ENCODE measurements at regions not wholly inside any gene's neighbourhood (a gene's known extent, or its start where the extent isn't known, plus 50 kb on each side); places are given as distances from the start of the nearest gene placed in this dataset.

DNA sequence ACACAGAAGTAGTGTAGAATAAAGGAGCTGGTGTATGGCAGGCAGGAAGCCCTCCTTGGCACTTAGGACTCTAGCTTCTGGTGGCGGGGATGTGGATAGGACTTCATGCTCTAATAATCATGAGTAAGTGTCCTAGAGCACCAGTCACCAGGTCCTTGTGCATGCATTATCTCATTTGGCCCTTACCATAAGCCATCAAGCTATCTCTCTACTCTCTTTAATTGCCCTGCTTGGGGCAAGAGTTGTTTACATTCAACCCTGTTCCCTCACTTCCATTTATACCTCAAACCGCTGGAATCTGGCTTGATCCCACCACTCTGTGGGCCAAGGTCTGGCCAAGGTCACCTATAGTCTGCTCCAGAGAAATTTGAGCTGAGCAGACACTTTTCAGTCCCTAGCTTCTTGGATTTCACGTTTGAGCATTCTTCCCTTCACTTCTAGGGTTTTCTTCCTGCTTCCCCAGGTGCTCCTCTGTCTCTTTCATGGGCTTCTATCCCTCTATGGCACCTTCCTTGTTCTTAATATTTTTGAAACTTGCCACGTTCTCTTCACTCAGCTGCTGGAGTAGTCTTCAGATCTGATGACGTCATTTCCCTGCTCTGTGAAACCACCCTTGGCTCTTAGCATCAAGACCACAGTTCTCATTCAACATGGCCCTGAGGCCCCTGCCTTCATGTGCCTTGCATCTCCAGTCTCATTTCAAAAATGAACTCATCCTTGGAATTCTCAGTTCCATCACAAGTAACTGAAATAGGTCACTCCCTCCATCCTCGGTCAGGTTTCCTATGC is 94.9 kb upstream of the GATA6 start:
- no peak for DNase-seq

- no peak for DNase-seq
These were observed 89.4 kb upstream of the GATA6 start for GRCh38 chr18:22080035-22080434.

DNA sequence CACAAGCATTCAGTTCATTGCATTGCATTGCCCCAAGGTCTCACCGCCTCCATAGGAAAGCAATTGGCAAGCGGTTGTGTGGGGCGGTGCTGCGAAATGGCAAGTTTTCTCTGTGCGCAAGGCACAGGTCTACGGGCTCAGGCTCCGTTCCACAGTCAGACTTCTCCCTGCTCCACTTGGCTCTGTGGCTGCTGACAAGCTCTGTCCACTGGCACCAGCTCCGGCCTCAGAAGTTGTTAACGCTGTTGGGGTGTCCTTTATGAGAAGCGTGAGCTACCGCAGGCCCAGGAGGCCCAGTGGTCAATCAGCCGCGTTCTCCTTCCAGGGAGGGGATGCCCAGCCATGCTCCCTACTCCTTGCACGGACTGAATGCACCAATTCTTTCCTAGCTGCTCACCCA is 87.0 kb upstream of the GATA6 start:
- DNase-seq: no peak

DNA sequence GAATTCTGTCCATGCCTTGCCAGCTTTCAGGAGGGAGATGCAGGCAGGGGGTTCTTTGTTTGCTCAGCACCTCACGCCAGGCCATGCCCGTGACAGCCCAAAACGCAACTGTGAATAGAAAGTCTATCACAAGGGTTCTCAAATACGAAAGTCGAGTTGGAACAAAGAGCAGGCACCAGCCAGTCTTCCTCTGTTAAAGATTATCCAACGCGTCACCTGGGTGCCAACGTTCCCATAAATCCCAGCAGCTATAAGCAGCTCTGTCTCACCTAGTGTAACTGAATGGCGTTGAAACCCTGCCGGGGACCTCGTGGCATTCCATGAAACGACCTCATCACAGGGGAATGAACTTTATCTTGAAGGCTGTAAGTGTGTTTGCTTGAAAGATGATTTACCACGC is 84.8 kb upstream of the GATA6 start:
- no peak for DNase-seq

DNA sequence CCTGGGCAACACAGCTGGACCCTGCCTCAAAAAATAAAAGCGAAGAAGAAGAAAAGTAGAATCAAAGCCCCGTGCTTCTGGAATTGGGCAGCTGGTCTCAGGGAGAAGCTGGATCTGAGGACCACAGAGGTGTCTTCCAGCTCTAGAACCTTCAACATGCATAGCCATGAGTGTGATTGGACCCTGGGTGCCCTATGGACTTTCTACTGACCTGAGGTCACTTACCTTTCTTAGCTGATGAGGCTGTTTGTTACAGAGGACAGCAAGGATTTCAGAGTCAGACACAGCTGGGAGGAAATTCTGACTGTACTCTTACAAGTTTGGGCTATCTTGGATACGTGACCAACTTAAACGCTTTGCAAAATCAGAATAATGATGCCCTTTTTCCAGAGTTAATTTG is 82.4 kb upstream of the GATA6 start:
- no peak for DNase-seq

- no peak for DNase-seq
These were observed 81.4 kb upstream of the GATA6 start for GRCh38 chr18:22088029-22088428.

- no peak for DNase-seq
These were observed 80.3 kb upstream of the GATA6 start for GRCh38 chr18:22088996-22089640.

DNA sequence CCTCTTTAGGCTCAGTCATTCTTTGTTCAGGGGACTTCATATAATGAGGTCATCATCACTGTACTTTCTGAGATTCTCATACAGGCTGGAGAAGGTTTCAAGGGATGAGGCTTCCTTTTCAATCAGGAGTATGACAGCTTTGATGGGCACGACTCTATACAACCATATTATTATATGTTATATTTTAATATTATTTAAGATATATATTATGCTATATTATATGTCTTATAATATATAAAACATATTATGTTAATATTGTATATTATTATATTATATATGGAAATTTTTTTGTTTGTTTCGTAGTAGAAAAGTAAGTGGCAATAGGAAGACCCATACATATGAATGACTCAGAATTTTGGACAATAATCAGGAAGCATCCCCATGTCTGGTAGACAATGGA is 78.0 kb upstream of the GATA6 start:
- DNase-seq: no peak

GRCh38 chr18:22093731-22094357 is 75.5 kb upstream of the GATA6 start:
- DNase-seq: no peak

GRCh38 chr18:22094358-22094734 is 75.0 kb upstream of the GATA6 start:
- no peak for DNase-seq

DNA sequence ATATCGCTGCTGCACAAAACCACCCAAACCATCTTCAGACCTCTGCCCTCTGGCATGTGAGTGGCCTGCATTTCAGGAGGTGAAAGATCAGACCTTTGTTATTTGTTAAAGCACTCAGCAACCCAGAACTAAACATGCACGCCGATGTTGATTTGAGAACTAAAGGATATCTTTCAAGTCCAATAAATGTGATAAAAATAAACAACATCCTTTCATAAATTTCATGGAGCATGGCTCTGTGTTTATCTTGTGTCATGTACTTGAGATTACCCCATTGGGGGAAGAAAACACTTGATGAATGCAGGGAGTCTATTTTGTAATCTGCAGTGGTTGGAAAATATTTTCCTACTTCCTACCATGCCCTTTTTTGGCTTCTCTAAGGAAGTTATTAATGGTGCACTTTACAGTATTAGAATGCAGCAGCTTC is 70.8 kb upstream of the GATA6 start:
- DNase-seq: no peak

GRCh38 chr18:22099925-22100324 is 69.5 kb upstream of the GATA6 start:
- DNase-seq: no peak

DNA sequence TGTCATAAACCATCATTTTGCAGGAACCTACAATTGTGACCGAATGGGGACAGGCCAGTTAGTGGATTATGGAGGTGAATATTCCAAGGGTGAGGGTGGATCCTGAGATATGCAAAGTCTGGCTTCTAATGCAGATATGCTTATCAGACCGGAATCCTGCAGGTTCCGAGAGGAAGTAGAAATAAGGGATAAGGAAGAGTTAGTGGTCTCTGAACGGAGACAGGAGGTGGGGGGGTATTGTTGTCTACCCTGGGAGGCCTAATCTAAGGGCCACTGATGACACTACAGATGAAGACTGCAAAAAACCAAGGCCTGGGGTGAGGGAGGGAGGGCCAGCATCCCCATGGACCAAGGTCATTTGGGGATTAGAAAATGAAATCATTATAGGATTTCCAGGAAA is 67.7 kb upstream of the GATA6 start:
- no peak for DNase-seq

- DNase-seq: no peak
These were observed 66.3 kb upstream of the GATA6 start for GRCh38 chr18:22102953-22103646.

GRCh38 chr18:22103647-22104031 is 65.8 kb upstream of the GATA6 start:
- DNase-seq: no peak

DNA sequence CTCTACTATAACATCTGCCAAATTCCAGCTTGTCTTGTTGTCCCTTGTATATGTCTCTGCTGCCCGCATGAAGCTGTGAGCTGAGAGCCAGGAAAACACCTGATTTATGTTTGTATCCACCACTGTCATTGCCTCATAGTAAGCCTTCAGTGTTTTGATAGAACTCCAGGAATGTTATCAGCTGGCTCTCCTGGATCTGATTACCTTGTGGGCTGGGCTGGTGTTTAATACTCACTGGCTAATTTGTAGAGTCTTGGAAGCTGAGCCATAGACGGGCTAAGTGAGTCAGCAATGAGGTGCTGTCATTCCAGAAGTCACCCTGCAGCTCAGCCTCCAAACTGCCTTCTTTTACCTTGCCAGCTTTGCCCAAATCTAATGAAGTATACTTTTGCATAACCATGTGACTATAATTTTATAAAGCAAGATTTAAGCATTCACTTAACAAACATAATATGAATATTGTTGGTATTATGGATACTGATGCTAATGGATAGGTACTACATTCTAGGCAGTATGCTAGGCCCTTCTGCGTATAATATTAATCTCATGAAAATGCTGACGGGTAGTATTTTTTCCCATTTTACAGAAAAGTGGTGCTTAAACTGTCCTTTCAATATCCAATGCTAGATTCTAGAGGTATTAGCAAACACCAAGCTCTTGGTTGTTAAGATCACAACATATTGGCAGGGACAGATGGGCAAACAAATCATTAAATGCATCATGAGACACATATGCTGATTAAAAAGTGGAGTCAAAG is 62.7 kb upstream of the GATA6 start:
- no peak for DNase-seq

DNA sequence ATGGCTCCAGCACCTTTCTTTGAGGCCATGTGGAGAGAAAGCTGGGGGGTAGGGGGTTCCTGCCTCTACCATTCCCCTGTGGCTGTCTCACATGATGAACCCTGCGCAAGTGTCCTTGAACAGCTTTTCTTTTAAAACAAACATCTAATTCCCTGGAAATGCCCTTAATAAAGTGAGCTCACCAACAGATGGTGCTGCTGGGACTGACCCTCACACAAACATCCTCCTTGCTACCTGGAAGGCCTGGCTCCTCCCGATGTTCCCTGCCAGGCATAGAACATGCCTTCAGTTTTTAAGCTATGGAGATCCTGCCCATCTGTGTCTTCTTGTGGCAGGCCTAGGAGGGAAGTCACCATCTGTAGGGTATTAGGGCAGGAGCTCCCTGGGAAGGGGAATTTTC is 60.7 kb upstream of the GATA6 start:
- DNase-seq: no peak

DNA sequence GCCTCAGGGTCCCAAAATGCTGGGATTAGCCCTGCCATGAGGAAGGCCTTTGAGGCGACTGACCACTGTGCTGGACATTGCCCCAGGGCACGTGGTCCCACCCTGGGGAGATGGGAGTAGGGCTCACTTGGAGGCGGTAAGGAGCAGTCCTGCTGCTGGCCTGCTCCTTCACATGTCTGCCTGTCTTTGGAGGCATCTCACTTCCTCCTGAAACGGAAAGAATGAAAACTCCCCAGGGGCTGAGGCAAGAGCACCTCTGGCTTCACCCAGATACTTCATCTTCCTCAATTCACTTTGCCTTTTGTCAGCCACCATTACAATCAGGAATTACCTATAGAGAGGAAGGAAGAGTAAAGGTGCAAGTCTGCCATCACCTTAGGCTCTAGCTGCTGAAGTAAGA is 59.9 kb upstream of the GATA6 start:
- DNase-seq: no peak

DNA sequence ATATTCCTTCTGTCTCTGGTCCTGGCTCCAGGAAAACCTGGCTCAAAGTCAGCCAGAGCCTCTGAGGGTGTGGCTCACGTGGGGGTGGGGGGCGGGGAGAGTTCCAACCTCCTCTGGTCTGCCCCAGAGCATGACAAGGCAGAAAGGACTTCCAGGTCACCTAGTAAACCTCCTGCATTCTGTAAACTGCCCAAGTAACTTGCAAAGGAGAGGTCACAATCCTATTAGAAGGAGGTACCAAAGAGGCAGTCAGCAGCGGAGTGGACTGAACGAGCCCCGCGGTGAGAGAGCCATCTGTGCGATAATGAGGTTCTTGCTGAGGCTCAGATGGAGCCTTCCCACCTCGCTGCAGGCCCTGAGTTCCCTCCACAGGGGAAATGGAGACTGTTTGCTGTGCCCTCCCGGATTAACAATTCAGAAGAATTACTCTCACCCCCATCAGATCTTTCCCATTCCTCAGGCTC is 58.9 kb upstream of the GATA6 start:
- DNase-seq: no peak

DNA sequence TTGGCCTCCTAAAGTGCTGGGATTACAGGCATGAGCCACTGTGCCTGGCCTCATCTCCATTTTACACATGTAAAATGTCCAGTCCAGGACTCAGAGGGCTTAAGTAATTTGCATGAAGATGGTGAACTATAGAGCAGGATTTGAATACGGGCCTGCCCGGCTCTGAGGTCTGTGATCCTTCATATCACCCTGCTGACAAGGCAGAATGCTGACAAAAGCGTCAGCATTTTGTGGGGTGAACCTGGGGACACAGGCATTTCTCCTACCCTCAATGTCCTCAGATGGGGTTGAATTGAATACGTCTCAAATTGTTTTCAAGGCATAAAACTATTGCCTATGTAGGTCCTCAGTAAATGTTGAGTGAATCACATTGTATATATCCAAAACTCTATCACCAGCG is 57.2 kb upstream of the GATA6 start:
- no peak for DNase-seq

- no peak for DNase-seq
These were observed 56.1 kb upstream of the GATA6 start for GRCh38 chr18:22113144-22113844.

Data from activated CD4-positive, alpha-beta T cell treated with anti-CD3 and anti-CD28 coated beads, Interleukin-2, amount 50 U/mL, for 4 hours (primary cell).